Progenitor cell of endocrine pancreas (in vitro differentiated cells): ENCODE measurements at regions not wholly inside any gene's neighbourhood (a gene's known extent, or its start where the extent isn't known, plus 50 kb on each side); places are given as distances from the start of the nearest gene placed in this dataset.
"Not testable (repeated sequence)": the region's sequence is repeated elsewhere in the genome, so short reads cannot be mapped to it uniquely, and the experiment has no call there.

ENCODE experiments used
- DNase-seq: peaks from one replicate; pipeline ENCODE4 v3.0.0; 2021; ENCODE audit warnings: low spot score; ENCODE audit not compliant: unreplicated experiment
- H3K27ac Mint-ChIP-seq: 2 replicates; pipeline ENCODE4 v1.8.0; 2021; ENCODE audit warnings: mild to moderate bottlenecking, moderate library complexity, mixed read lengths
- H3K27me3 Mint-ChIP-seq: 2 replicates; pipeline ENCODE4 v1.8.0; 2021; ENCODE audit warnings: mixed read lengths
- H3K36me3 Mint-ChIP-seq: 2 replicates; pipeline ENCODE4 v1.8.0; 2022; ENCODE audit warnings: mixed read lengths; ENCODE audit not compliant: insufficient read depth
- H3K4me1 Mint-ChIP-seq: 2 replicates; pipeline ENCODE4 v1.8.0; 2021; ENCODE audit warnings: low read depth, mixed read lengths
- H3K4me3 Mint-ChIP-seq: 2 replicates; pipeline ENCODE4 v1.8.0; 2021; ENCODE audit warnings: low read depth, mild to moderate bottlenecking, moderate library complexity, mixed read lengths
- H3K9me3 Mint-ChIP-seq: 2 replicates; pipeline ENCODE4 v1.8.0; 2021; ENCODE audit warnings: low read depth, mixed read lengths
- CTCF ChIP-seq: fragments of 200-600 bp; sonication (generic); IDR thresholded peaks from one replicate; pipeline ENCODE4 v1.5.0; 2021; ENCODE audit warnings: antibody characterized with exemption, mild to moderate bottlenecking; ENCODE audit not compliant: unreplicated experiment

- peaks cover 4% of the 10 kb centered on the region for H3K4me1 Mint-ChIP-seq
- TF ChIP-seq CTCF: no peak
- H3K27me3 Mint-ChIP-seq: no peaks in the 10 kb centered on the region
- H3K4me3 Mint-ChIP-seq: no peak overlapping the region
- H3K36me3 Mint-ChIP-seq: no peaks in the 10 kb centered on the region
- DNase-seq: no peak
- H3K27ac Mint-ChIP-seq: no peak overlapping the region
- H3K9me3 Mint-ChIP-seq: peaks cover 4% of the 10 kb centered on the region
Observed at GRCh38 chr5:67855523-67855922, 360.0 kb upstream of the PIK3R1 start.

GRCh38 chr5:67850906-67851305 is 364.6 kb upstream of the PIK3R1 start:
- not testable (repeated sequence) for H3K4me1 Mint-ChIP-seq, H3K9me3 Mint-ChIP-seq, H3K27ac Mint-ChIP-seq, H3K36me3 Mint-ChIP-seq, H3K4me3 Mint-ChIP-seq, DNase-seq, H3K27me3 Mint-ChIP-seq

- H3K27me3 Mint-ChIP-seq: no peaks in the 10 kb centered on the region
- no peaks in the 10 kb centered on the region for H3K9me3 Mint-ChIP-seq
- H3K27ac Mint-ChIP-seq: no peak overlapping the region
- no peaks in the 10 kb centered on the region for H3K4me1 Mint-ChIP-seq
- no peaks in the 10 kb centered on the region for H3K36me3 Mint-ChIP-seq
- TF ChIP-seq CTCF: no peak
- H3K4me3 Mint-ChIP-seq: no peak overlapping the region
- no peak for DNase-seq
Observed at GRCh38 chr5:67844924-67845323, 370.6 kb upstream of the PIK3R1 start.

GRCh38 chr5:67842806-67843205 is 372.8 kb upstream of the PIK3R1 start:
- Mint-ChIP-seq H3K4me1 (no peaks in the 10 kb centered on the region), H3K27me3 (no peaks in the 10 kb centered on the region)

GRCh38 chr5:67837225-67837624 is 378.3 kb upstream of the PIK3R1 start:
- H3K4me1 Mint-ChIP-seq, H3K4me3 Mint-ChIP-seq, H3K9me3 Mint-ChIP-seq, H3K36me3 Mint-ChIP-seq, H3K27me3 Mint-ChIP-seq, DNase-seq, H3K27ac Mint-ChIP-seq: not testable (repeated sequence)

More at GRCh38 chr5:67842806-67843205, 372.8 kb upstream of the PIK3R1 start:
- no peak overlapping the region for H3K27ac Mint-ChIP-seq
- TF ChIP-seq CTCF: peak; percentile 21
- H3K9me3 Mint-ChIP-seq: no peaks in the 10 kb centered on the region
- H3K36me3 Mint-ChIP-seq: no peaks in the 10 kb centered on the region
- DNase-seq: no peak
- H3K4me3 Mint-ChIP-seq: no peak overlapping the region

- not testable (repeated sequence) for H3K36me3 Mint-ChIP-seq, H3K27me3 Mint-ChIP-seq, H3K27ac Mint-ChIP-seq, DNase-seq, H3K4me1 Mint-ChIP-seq, H3K9me3 Mint-ChIP-seq, H3K4me3 Mint-ChIP-seq
Observed at GRCh38 chr5:67836496-67836895, 379.1 kb upstream of the PIK3R1 start.

GRCh38 chr5:67831048-67831447 is 384.5 kb upstream of the PIK3R1 start:
- H3K4me3 Mint-ChIP-seq: no peak overlapping the region
- peaks cover 3% of the 10 kb centered on the region for H3K9me3 Mint-ChIP-seq
- H3K27ac Mint-ChIP-seq: peak overlapping the region; percentile 36
- DNase-seq: no peak
- no peaks in the 10 kb centered on the region for H3K36me3 Mint-ChIP-seq
- H3K27me3 Mint-ChIP-seq: no peaks in the 10 kb centered on the region
- no peak for TF ChIP-seq CTCF
- peaks cover 11% of the 10 kb centered on the region for H3K4me1 Mint-ChIP-seq
